Neural cell (in vitro differentiated cells): ENCODE measurements at regions not wholly inside any gene's neighbourhood (a gene's known extent, or its start where the extent isn't known, plus 50 kb on each side); places are given as distances from the start of the nearest gene placed in this dataset.

Experiments
- EP300 ChIP-seq: fragments of 450-650 bp; conservative IDR thresholded peaks from 2 replicates; pipeline ENCODE4 v1.6.1; 2014; ENCODE audit warnings: antibody characterized with exemption, mild to moderate bottlenecking, moderate library complexity; ENCODE audit not compliant: poor library complexity, severe bottlenecking
- TF ChIP-seq, protein P1 (sequence below): fragments of 450-650 bp; IDR thresholded peaks from 2 replicates; pipeline ENCODE4 v1.5.1; 2014; ENCODE audit warnings: antibody characterized with exemption, mild to moderate bottlenecking, moderate library complexity; ENCODE audit not compliant: poor library complexity, severe bottlenecking

DNA sequence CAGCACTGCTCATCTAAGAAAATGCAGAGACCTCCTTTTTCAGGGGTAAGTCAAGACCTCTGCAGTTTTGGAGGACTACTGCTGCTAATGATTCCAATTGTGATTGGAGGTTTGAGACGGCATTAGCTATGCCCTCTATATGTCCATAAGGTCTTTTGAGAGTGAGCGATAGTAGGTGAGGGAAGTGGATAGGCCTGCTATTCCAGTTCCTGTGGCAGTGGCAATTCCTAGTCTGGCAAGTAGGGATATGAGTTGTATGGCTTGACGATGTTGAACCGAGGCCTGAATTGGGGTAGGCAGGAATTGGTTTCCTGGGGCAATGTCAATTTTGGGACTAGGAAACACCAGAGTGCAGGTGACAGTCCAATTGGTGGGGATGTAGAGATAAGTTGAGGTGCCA, 913.1 kb upstream of the SLITRK5 start:
- TF ChIP-seq, protein P1, sequence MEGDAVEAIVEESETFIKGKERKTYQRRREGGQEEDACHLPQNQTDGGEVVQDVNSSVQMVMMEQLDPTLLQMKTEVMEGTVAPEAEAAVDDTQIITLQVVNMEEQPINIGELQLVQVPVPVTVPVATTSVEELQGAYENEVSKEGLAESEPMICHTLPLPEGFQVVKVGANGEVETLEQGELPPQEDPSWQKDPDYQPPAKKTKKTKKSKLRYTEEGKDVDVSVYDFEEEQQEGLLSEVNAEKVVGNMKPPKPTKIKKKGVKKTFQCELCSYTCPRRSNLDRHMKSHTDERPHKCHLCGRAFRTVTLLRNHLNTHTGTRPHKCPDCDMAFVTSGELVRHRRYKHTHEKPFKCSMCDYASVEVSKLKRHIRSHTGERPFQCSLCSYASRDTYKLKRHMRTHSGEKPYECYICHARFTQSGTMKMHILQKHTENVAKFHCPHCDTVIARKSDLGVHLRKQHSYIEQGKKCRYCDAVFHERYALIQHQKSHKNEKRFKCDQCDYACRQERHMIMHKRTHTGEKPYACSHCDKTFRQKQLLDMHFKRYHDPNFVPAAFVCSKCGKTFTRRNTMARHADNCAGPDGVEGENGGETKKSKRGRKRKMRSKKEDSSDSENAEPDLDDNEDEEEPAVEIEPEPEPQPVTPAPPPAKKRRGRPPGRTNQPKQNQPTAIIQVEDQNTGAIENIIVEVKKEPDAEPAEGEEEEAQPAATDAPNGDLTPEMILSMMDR: no peak
- no peak for TF ChIP-seq EP300
